Heart right ventricle (tissue), 16 donors: ENCODE measurements at regions not wholly inside any gene's neighbourhood (a gene's known extent, or its start where the extent isn't known, plus 50 kb on each side); places are given as distances from the start of the nearest gene placed in this dataset.

Experiments
- ATAC-seq, 8 donors: fragments of 200-7000 bp; cut with Tn5 transposase; one replicate each; pipeline ENCODE4 v1.9.1; 2020; ENCODE audit warnings: mild to moderate bottlenecking in 8 of 8, moderate library complexity in 8 of 8, moderate number of reproducible peaks in 1 of 8
- DNase-seq, 2 donors: peaks; one replicate each; pipeline ENCODE4 v3.0.0-alpha.2; 2020
- H3K27ac ChIP-seq, 10 donors: fragments of 200-600 bp; sonication (generic) in 2 of 10; one replicate each; pipeline versions ENCODE4 v1.5.0 to v1.8.0; 2020 to 2022; ENCODE audit warnings: mild to moderate bottlenecking in 3 of 10
- H3K27me3 ChIP-seq, 7 donors: fragments of 200-600 bp; one replicate each; pipeline ENCODE4 v1.8.0; 2021 to 2022; ENCODE audit warnings: mild to moderate bottlenecking in 2 of 7
- H3K36me3 ChIP-seq, 9 donors: fragments of 200-600 bp; sonication (generic) in 1 of 9; one replicate each; pipeline versions ENCODE4 v1.5.0 to v1.8.0; 2020 to 2022; ENCODE audit warnings: mild to moderate bottlenecking in 2 of 9
- H3K4me1 ChIP-seq, 9 donors: fragments of 200-600 bp; sonication (generic) in 1 of 9; one replicate each; pipeline versions ENCODE4 v1.5.0 to v1.8.0; 2020 to 2022; ENCODE audit warnings: mild to moderate bottlenecking in 4 of 9
- H3K4me3 ChIP-seq, 10 donors: fragments of 200-600 bp; sonication (generic) in 2 of 10; one replicate each; pipeline versions ENCODE4 v1.5.0 to v1.8.0; 2020 to 2022; ENCODE audit warnings: mild to moderate bottlenecking in 7 of 10, moderate library complexity in 2 of 10
- H3K9me3 ChIP-seq, 11 donors: fragments of 200-600 bp in 10 of 11; sonication (generic) in 2 of 11; one replicate each; pipeline versions ENCODE4 v1.5.0 to v1.8.0; 2013 to 2022; ENCODE audit warnings: mild to moderate bottlenecking in 2 of 11, control low read depth in 1 of 11, moderate library complexity in 1 of 11
- CTCF ChIP-seq, 9 donors: fragments of 200-600 bp; sonication (generic) in 2 of 9; IDR thresholded peaks; one replicate each; pipeline versions ENCODE4 v1.5.0 to v1.8.0; 2021 to 2022; ENCODE audit warnings: antibody characterized with exemption in 9 of 9, mild to moderate bottlenecking in 5 of 9, moderate library complexity in 1 of 9
- WGBS, 2 donors: extraction: QIAGEN DNeasy Blood & Tissue Kit; methylation state at CpG; one replicate each; pipeline ENCODE4 v1.1.7; 2013; ENCODE audit warnings: inconsistent platforms in 1 of 2; 5-methylcytosine and 5-hydroxymethylcytosine counted together
- intact Hi-C, 10 donors: fragments of 100-400 bp; cut with DNase I; formaldehyde crosslinking; loops; one replicate each; pipeline versions ENCODE4 v1.11.1 to v1.14.2; 2022
- donor health status: Arrhythmogenic right ventricular cardiomyopathy.
- donor health status: ischemic (EF 13 %, LVEDD 7.1; RV severe dilation, severe dysfunction).
- donor health status: healthy with polysubstance abuse.
- donor health status: DM: no; HTN: yes; CAD: no.
- donor health status: DM: no; HTN: no; CAD: no.
- donor health status: ischemic (EF 25% LVEDD 6.9; RV normal size, moderate dysfunction).
- donor health status: ischemic (EF 25% LVEDD 5.7; RV mildly dilated, moderate dysfunction).
- donor health status: healthy.
- donor health status: DM: yes; HTN: yes; CAD: no.
- donor health status: Ischemic cardiomyopathy.
- donor health status: ischemic (EF 35%, LVEDD 5.7; RV mildly dilated, moderate dysfunction).
- donor health status: nonischemic (EF 11% LVEDD 7.7; RV severe dilation, severe dysfunction).
- donor health status: DM: yes; HTN: yes; CAD: no.
- donor health status: PGD.
- donor health status: ischemic (EF 29% LVEDD 5.4; RV normal size, mild dysfunction).
- donor health status: nonischemic (EF 23%, LVEDD 6.1; RV moderate dilation, normal function).

- intact Hi-C loops: no loop called here
- TF ChIP-seq CTCF (IDR thresholded peaks at IDR 0.05): no peak
These were observed 512.1 kb downstream of the TOX3 start for GRCh38 chr16:52034830-52035229.

GRCh38 chr16:52033992-52034391 lies 513.0 kb downstream of the TOX3 start:
- no peaks in the 10 kb centered on the region for H3K36me3 ChIP-seq
- H3K4me3 ChIP-seq: no peak overlapping the region
- H3K4me1 ChIP-seq: no peaks in the 10 kb centered on the region
- H3K9me3 ChIP-seq: no peaks in the 10 kb centered on the region
- H3K27ac ChIP-seq: no peak overlapping the region
- DNase-seq (no peak), ATAC-seq (no peak)
- no peaks in the 10 kb centered on the region for H3K27me3 ChIP-seq
- TF ChIP-seq CTCF (IDR thresholded peaks at IDR 0.05): no peak
- 67 to 69% methylated on average over 1 of the region's 1 CpG for WGBS, 2 donors
- intact Hi-C loops: no loop called here

More at GRCh38 chr16:52034830-52035229, 512.1 kb downstream of the TOX3 start:
- Histone ChIP-seq H3K9me3 (peaks cover 0 to 3% (median 0%) of the 10 kb centered on the region in 11 donors), H3K4me1 (no peaks in the 10 kb centered on the region), H3K4me3 (no peak overlapping the region), H3K36me3 (no peaks in the 10 kb centered on the region), H3K27ac (no peak overlapping the region), H3K27me3 (no peaks in the 10 kb centered on the region)
- DNase-seq: no peak
- ATAC-seq: no peak

DNA sequence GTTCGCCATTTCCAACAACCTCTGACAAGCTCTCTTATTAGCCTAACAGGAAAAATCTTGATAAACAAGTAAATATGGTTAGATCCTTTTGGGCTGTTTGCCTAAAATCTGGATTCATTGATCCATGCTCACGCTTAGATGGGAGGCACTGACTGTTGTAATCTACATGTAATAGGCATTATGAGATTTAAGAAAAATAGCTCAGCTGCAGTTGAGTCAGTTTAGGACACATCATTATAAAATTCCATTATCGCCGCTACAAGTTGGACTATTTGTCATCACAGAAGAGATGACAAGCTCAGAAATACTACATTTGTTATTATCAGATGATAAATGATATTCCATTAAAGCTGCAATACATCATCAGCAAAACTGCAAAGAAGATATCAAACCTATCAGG lies 524.0 kb downstream of the TOX3 start:
- TF ChIP-seq CTCF (IDR thresholded peaks at IDR 0.05): no peak
- Histone ChIP-seq H3K27me3 (no peaks in the 10 kb centered on the region), H3K36me3 (no peaks in the 10 kb centered on the region), H3K4me1 (no peaks in the 10 kb centered on the region), H3K4me3 (no peak overlapping the region), H3K27ac (no peak overlapping the region), H3K9me3 (peaks cover 0 to 9% (median 0%) of the 10 kb centered on the region in 11 donors)
- no peak for DNase-seq
- WGBS, 2 donors: 72 to 76% methylated on average over 4 of the region's 4 CpGs
- no peak for ATAC-seq
- intact Hi-C loops: no loop called here

GRCh38 chr16:52022177-52022576 lies 524.8 kb downstream of the TOX3 start:
- WGBS, 2 donors: 53 to 58% methylated on average over 3 of the region's 3 CpGs
- no peak overlapping the region for H3K4me3 ChIP-seq
- H3K4me1 ChIP-seq: no peaks in the 10 kb centered on the region
- no peaks in the 10 kb centered on the region for H3K27me3 ChIP-seq
- no peak overlapping the region for H3K27ac ChIP-seq
- H3K36me3 ChIP-seq: no peaks in the 10 kb centered on the region
- no peak for TF ChIP-seq CTCF (IDR thresholded peaks at IDR 0.05)
- no peak for DNase-seq
- H3K9me3 ChIP-seq: peaks cover 0 to 14% (median 0%) of the 10 kb centered on the region in 11 donors
- ATAC-seq: no peak
- intact Hi-C loops: no loop called here

DNA sequence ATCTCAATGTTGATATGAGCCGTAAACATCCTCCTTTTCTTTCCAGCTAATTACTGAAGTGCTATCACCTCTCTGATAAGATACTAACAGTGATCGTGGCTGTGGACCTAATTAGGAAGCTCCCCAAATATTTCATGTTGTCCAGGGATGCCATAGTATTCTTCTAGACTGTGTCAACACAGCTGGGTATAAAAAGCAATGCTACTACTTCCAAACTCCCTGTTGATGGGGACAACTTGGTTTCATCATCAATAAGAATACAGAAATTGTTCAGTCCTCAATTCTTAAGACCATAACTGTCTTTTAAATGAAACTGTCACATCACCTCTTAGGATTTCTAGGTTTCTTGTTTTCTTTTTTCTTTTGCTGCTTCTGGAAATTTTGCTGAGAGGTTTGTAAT lies 530.6 kb downstream of the TOX3 start:
- 46 to 47% methylated on average over 2 of the region's 2 CpGs for WGBS, 2 donors

More for the DNA sequence above, 530.6 kb downstream of the TOX3 start:
- Histone ChIP-seq H3K27me3 (no peaks in the 10 kb centered on the region), H3K27ac (no peak overlapping the region), H3K36me3 (no peaks in the 10 kb centered on the region), H3K9me3 (peaks cover 0 to 45% (median 0%) of the 10 kb centered on the region in 11 donors), H3K4me3 (no peak overlapping the region), H3K4me1 (no peaks in the 10 kb centered on the region)
- DNase-seq: no peak
- ATAC-seq: no peak
- intact Hi-C loops: no loop called here
- no peak for TF ChIP-seq CTCF (IDR thresholded peaks at IDR 0.05)
